Sigmoid colon (tissue), 4 donors: ENCODE measurements at regions not wholly inside any gene's neighbourhood (a gene's known extent, or its start where the extent isn't known, plus 50 kb on each side); places are given as distances from the start of the nearest gene placed in this dataset.

Source experiments
- CTCF ChIP-seq, 4 experiments: fragments of 450-650 bp in 3 of 4; fragments of 200-600 bp in 1 of 4; IDR thresholded peaks; one replicate each; pipeline ENCODE4 v1.5.1; 2016 to 2019; ENCODE audit warnings: antibody characterized with exemption in 4 of 4, mild to moderate bottlenecking in 3 of 4, moderate library complexity in 2 of 4
- EP300 ChIP-seq, 4 donors: sonication (generic); formaldehyde crosslinking; IDR thresholded peaks; one replicate each; pipeline ENCODE4 v1.6.1; 2017; ENCODE audit warnings: antibody characterized with exemption in 4 of 4
- POLR2A ChIP-seq, 2 donors: fragments of 450-650 bp; IDR thresholded peaks; one replicate each; pipeline ENCODE4 v1.6.1; 2016; ENCODE audit warnings: antibody characterized with exemption in 2 of 2, mild to moderate bottlenecking in 2 of 2, moderate library complexity in 2 of 2
- POLR2AphosphoS5 ChIP-seq, 4 donors: sonication (generic); formaldehyde crosslinking; IDR thresholded peaks; one replicate each; pipeline ENCODE4 v1.6.1; 2017; ENCODE audit warnings: antibody characterized with exemption in 4 of 4

- TF ChIP-seq POLR2AphosphoS5 (IDR thresholded peaks at IDR 0.05), result no peak
- no peak for TF ChIP-seq CTCF (IDR thresholded peaks at IDR 0.05)
- TF ChIP-seq POLR2A (IDR thresholded peaks at IDR 0.05), result no peak
- TF ChIP-seq EP300 (IDR thresholded peaks at IDR 0.05), result no peak
Measured at GRCh38 chr9:2260417-2261306, 245.5 kb downstream of the SMARCA2 start.
